IPS-18c (cell line): ENCODE measurements at regions not wholly inside any gene's neighbourhood (a gene's known extent, or its start where the extent isn't known, plus 50 kb on each side); places are given as distances from the start of the nearest gene placed in this dataset.
"Not testable (repeated sequence)": the region's sequence is repeated elsewhere in the genome, so short reads cannot be mapped to it uniquely, and the experiment has no call there.

Experiments
- H3K4me3 ChIP-seq: 2 replicates; pipeline ENCODE4 v1.7.0; 2013; ENCODE audit warnings: low read depth, mild to moderate bottlenecking, low read length, moderate library complexity; ENCODE audit not compliant: insufficient read depth
- H3K9me3 ChIP-seq: one replicate; pipeline ENCODE4 v1.6.1; 2013; ENCODE audit warnings: mild to moderate bottlenecking, low read length, moderate library complexity; ENCODE audit not compliant: control insufficient read depth, insufficient read depth

DNA sequence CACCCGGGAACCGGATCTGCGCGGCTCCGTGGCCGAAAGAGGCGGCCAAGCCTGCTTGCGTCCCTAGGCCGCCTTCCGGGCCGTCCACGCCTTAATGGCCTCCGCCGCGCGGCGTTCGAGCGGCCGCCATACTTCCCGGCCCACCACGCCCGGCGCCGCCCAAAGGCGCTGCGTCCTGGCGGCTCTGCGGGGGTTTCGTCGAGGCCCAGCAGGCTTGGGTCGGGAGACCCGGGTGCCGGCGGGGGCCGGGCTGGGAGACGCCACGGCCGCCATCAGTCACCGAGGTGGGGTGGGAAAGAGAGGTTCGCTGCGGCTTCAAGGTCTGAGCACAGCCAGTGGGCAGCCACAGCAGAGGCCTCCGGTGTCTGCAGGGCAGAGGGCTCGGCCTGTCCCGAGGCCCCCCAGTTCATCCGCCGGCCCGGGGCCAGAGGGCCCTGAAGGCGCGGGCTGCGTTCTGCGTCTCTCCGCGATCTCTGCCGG, 545.8 kb upstream of the CDH10 start:
- H3K4me3 ChIP-seq, result no peak overlapping the region
- peaks cover 2% of the 10 kb centered on the region for H3K9me3 ChIP-seq

DNA sequence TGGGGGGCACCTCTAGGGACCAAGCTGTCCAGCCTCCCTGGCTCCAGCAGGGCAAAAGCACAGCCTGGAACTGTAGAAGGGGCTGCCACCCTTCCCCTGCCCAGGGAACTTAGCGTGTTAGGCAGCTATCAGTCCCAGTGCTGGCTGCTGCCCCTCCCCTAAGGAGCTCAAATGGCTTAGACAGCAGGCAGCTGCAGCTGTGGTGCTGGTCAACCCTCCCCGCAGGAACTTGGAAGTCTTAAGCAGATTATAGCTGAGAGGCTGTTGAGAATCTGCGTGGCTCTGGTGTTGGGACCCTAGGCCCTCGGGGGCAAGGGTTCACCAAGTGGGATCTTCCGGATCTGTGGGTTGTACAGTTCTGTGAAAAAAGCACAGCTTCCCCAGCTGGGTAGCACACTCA, 536.5 kb upstream of the CDH10 start:
- Histone ChIP-seq H3K4me3 (no peak overlapping the region), H3K9me3 (no peaks in the 10 kb centered on the region)

DNA sequence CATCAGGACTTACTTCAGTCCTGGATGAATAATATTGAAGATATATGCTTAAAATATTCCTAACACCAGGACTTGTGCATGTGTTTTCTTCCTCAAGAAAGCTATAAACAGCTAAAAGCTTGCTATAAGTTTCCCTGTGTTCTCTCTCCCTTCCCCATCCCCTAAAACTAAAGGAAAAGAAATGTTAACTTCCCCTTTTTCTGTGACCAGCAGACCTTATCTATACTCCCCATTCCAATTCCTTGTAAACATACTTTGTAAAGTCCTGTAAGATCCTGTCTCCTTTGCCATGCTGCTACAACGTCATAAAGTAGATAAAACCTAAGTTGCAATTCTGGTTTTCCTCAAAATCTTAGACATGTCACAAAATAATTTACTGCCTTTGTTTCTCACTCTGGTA, 517.8 kb upstream of the CDH10 start:
- not testable (repeated sequence) for H3K9me3 ChIP-seq, H3K4me3 ChIP-seq

DNA sequence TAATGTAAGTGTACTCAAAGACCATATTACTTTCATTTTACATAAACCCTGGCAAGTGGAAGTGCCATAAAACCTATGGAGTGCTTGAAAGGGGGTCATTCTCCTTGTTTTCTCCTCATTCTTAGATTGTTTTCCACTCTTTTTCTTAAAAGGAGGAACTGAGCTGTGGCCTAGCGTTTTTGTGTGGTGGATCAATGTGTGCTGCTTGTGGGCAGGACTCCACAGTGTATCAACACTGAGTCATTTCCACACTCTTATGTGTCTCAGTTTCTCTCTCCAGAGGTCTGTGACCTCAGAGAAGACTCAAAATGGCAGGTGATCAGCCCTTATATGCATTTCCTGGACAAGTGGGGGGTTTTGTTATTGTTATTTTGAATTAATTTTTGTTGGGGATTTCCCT, 516.1 kb upstream of the CDH10 start:
- Histone ChIP-seq H3K9me3 (no peaks in the 10 kb centered on the region), H3K4me3 (no peak overlapping the region)

DNA sequence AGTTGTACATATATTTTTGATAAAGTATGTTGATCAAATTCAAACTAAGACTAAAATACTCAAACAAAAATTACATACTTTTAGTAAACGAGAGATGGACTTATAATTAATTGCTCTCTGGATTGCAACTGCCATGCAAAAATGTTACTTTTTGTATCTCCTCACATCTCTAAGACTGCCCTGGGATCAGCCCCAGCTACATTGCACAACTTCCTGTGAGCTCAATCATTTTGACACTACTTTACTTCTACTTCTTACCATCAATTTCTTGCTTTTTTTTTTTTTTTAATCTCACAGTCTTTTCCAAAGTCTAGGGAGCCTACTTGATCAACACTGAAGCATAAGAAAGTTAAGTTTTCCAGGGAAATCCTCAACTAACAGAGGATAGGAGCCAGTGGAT, 506.0 kb upstream of the CDH10 start:
- H3K4me3 ChIP-seq, result no peak overlapping the region
- H3K9me3 ChIP-seq, result no peaks in the 10 kb centered on the region

DNA sequence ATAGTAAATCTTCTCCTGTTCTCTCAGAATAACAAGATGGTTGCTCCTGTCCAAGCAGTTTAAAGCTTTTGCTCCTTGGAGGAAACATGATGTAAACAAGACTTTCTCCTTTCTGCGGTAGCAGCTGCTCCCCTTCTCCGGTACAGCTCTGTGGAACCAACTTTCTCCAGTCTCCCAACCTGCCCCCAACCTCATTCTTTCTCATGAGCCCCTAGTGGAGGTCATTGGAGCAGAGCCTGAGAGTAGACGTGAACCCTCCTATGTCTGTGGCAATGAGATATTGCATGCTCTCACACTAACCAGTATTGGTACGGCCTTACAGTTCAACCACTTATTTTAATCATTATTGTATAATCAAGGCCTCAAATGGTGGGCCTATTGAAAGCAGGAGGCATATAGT, 483.8 kb upstream of the CDH10 start:
- H3K9me3 ChIP-seq, result peaks cover under 1% of the 10 kb centered on the region
- H3K4me3 ChIP-seq, result no peak overlapping the region

DNA sequence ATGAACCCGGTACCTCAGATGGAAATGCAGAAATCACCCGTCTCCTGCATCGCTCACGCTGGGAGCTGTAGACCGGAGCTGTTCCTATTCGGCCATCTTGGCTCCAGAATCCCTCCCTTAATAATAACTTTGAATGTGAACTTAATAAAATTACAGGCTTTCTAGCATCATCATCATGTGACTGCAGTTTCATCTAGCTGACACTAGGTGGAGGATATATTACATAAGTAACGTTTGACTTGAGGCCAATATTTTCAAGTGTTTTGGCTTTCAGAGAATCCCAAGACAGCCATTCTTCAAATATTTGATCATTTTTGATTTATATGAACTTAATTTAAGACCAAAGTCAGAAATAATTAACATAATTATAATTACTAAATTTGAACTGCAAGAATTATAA, 474.9 kb upstream of the CDH10 start:
- no peak overlapping the region for H3K4me3 ChIP-seq
- no peaks in the 10 kb centered on the region for H3K9me3 ChIP-seq

DNA sequence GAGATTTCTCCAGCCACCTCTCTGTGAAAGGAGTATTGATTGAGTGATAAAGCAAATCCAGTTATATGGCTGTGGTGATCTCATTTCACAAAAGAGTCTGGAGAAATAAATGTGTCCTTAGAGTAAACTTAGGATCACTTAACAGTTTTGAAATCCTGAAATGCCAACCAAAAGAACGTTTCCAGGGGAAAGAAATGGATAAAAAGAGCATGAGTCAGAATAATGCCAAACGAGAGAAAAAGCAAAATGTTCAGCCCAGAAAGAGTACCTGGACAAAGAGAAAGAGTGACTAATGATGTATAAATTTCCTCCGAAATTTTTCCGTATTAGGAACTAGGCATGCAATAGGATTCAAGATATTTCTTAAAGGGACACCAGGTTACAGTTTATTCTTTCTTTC, 463.1 kb upstream of the CDH10 start:
- Histone ChIP-seq H3K9me3 (no peaks in the 10 kb centered on the region), H3K4me3 (no peak overlapping the region)

DNA sequence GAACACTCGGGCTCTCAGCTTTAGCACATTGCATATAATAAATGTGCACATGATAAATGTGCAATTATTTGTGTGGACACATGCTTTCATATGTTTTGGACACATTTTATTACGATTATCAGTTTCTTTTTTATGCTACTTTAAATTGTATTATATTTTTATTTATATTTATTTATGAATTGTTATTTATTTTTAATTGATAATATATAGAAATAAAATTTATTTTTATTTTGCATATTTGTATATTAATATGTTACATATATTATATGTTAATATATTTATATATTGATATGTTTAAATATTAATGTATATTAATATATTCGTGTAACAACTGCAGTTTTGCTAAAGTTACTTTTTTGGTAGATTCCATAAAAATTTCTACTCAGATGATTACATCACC, 454.8 kb upstream of the CDH10 start:
- Histone ChIP-seq H3K9me3 (no peaks in the 10 kb centered on the region), H3K4me3 (no peak overlapping the region)

DNA sequence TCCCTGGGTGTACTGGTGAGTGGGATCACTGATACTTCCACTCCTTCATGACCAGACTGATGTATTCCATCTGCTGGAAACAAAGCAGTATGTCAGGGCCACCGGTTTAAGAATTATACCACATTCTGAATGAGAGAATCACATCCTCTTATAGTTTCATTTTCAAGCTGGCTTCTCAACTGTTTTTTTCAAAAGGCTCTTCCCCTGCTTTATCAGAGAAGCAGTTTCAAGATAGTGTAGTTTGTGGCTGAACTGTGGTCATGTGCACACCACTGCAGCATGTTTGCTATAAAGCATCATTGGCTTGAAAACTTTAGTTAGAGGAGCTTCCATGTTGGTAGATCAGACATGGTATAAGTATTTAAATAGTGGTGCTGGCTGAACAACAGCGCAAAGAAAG, 450.5 kb upstream of the CDH10 start:
- Histone ChIP-seq H3K9me3 (no peaks in the 10 kb centered on the region), H3K4me3 (no peak overlapping the region)

DNA sequence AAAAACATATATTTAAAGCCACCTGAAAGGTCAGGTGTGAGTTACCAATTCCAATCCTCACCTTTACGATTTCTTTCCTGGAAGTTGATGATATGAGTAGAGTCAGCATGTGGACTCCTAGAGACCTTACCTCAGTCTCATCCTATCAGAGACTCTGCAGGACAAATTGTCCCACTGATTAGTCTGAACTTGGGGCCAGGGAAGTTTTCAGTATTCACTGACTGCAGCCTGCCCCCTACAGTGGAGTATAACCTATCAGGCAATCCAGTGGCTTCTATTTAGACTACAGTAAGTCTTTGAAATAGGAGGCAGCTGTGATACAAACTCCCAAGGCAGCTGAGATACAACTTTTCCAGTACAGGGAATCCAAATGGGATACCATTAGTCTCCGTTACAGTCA, 449.4 kb upstream of the CDH10 start:
- no peak overlapping the region for H3K4me3 ChIP-seq
- no peaks in the 10 kb centered on the region for H3K9me3 ChIP-seq

DNA sequence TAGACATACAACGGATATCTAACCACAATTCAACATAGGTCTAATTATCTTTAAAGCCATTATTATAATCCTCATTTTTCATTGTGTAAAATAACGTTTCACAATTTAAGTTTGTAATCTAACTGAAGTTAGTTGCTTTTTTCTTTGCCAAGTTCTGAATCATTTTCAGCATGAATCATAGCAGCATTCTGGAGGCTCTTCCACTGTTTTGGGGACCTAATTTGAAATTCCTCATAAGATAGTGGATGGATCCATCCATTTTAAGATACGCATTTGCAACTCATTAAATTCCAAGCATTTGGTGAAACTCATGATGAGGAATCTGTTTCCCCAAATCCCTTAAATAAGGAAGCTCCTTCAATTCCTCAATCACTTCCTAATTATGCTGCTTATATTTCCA, 447.1 kb upstream of the CDH10 start:
- Histone ChIP-seq H3K9me3 (no peaks in the 10 kb centered on the region), H3K4me3 (no peak overlapping the region)

DNA sequence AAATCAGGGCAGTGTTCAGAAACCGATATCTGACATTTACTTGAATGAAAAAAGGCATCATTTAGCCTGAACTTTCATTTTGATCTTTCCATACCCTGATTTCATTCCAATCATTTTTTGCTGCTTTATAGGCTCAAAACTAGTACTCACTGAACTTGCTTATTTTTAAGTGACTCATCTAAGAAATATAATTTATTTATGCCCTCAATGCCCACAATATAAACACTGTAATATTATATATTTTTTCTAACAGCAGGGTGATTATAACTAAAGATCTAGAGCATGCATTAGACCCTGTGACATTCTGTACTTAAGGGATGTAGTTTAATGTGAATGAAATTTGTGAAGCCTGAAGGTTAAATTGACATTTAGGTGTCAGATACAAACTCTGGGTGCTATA, 446.1 kb upstream of the CDH10 start:
- Histone ChIP-seq H3K9me3 (no peaks in the 10 kb centered on the region), H3K4me3 (no peak overlapping the region)

DNA sequence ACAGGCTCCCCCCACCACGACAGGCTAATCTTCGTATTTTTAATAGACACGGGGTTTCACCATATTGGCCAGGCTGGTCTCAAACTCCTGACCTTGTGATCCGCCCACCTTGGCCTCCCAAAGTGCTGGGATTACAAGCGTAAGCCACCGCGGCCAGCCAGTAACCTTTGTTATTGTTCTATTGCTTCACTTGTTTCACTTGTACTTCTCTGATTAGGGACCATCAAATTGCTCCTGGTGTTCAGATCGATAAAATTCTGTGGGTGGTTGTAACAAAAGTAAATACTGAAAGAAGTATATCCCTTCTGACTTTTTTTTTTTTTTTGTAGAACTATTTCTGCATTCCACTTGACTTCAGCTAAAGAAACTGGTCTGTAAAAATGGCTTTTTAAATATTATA, 445.5 kb upstream of the CDH10 start:
- no peak overlapping the region for H3K4me3 ChIP-seq
- no peaks in the 10 kb centered on the region for H3K9me3 ChIP-seq

DNA sequence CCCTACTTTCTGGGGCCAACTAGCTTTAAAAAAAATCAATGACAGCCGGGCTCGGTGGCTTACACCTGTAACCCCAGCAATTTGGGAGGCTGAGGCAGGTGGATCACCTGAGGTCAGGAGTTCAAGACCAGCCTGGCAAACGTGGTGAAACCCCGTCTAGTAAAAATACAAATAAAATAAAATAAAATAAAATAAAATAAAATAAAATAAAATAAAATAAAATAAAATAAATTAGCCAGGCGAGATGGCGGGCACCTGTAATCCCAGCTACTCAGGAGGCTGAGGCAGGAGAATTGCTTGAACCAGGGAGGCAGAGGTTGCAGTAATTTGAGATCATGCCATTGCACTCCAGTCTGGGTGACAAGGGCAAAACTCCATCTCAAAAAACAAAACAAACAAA, 443.9 kb upstream of the CDH10 start:
- not testable (repeated sequence) for H3K9me3 ChIP-seq, H3K4me3 ChIP-seq

DNA sequence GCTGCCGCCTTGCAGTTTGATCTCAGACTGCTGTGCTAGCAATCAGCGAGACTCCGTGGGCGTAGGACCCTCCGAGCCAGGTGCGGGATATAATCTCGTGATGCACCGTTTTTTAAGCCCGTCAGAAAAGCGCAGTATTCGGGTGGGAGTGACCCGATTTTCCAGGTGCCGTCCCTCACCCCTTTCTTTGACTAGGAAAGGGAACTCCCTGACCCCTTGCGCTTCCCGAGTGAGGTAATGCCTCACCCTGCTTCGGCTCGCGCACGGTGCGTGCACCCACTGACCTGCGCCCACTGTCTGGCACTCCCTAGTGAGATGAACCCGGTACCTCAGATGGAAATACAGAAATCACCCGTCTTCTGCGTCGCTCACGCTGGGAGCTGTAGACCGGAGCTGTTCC, 438.5 kb upstream of the CDH10 start:
- H3K4me3 ChIP-seq, H3K9me3 ChIP-seq: not testable (repeated sequence)

DNA sequence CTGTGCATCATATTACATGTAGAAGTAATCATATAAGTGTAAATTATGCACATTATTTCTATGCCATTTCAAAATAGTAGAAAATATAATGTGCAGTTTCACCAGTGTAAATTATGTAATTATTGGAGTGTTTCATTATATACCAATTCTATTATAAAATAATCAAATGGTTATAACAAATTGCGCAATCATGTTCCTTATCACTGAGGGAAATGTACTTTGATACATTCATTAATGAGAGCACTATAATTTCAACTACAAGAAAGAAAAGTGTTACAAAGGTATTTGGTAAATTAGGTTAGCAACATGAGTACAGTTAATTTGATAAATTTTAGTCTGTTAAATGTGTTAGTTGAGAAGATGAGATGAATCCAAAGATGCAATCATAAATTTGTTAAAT, 421.5 kb upstream of the CDH10 start:
- Histone ChIP-seq H3K9me3 (no peaks in the 10 kb centered on the region), H3K4me3 (no peak overlapping the region)

DNA sequence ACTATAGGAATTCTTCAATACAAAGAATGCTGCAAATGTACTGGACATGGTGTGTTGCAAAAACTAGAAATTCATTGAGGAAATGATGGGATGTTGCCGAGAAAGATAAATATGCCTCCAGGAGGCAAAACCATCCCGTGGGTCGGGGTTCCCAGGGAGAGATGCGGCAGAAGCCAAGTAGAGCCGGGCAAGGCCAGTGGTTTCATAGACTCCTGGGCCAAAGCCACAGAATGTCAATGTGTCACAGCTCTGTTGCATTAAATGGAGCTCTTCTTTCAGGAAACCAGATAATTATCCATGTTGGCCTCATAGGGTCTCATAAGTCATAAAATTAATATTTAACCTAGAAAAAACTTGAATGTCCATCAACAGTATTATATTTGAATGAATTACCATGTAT, 419.5 kb upstream of the CDH10 start:
- Histone ChIP-seq H3K4me3 (no peak overlapping the region), H3K9me3 (no peaks in the 10 kb centered on the region)

DNA sequence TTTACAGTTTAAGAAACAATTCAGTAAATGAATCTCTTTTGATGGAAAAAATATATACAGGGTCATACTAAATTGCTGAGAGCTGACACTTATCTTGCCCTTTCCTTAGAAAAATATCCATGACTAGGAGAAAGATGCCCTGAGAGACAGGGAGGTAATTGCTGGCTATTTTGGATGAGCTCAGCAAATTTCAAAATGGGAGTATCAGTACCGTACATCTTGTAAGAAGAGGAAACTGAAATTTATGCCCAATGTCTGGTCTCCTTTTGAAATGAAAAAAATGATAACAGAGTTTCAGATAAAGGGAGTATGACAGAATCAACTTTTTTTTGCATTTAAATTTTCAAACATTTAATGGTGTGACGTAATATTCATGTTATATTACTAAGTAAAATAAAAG, 415.8 kb upstream of the CDH10 start:
- Histone ChIP-seq H3K9me3 (no peaks in the 10 kb centered on the region), H3K4me3 (no peak overlapping the region)

DNA sequence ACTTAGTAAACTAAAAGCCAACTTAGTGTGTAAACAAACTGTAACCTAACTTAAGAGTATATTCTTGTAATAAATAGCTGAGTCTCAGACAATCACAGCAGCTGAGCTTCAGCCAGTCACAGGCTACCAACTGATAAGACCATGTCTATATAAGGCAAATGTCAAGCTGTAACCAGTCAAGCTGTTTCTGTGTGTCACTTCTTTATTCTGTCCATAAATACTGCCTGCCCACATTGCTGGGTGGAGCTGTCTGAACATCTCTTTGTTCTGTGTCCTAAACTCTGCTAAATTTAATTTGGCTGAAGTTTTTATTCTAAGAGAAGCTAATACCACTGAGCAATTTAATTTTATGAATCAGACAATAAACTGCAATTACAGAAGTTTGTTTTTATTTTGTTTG, 412.1 kb upstream of the CDH10 start:
- H3K9me3 ChIP-seq, result no peaks in the 10 kb centered on the region
- no peak overlapping the region for H3K4me3 ChIP-seq
